Neural progenitor cell (in vitro differentiated cells): ENCODE measurements at regions not wholly inside any gene's neighbourhood (a gene's known extent, or its start where the extent isn't known, plus 50 kb on each side); places are given as distances from the start of the nearest gene placed in this dataset.
"Not testable (repeated sequence)": the region's sequence is repeated elsewhere in the genome, so short reads cannot be mapped to it uniquely, and the experiment has no call there.

Experiments
- DNase-seq: peaks from one replicate; pipeline ENCODE4 v3.0.0-alpha.2; 2016; ENCODE audit warnings: low spot score
- H2AFZ ChIP-seq: fragments of 200-600 bp; sonication (generic); replicated peaks from 2 replicates; pipeline ENCODE4 v1.6.1; 2016; ENCODE audit warnings: antibody characterized with exemption
- H3F3A ChIP-seq: fragments of 200-600 bp; sonication (generic); 2 replicates; pipeline ENCODE4 v1.6.1; 2016; ENCODE audit warnings: antibody characterized with exemption, low read depth
- H3K27ac ChIP-seq: fragments of 200-600 bp; sonication (generic); 2 replicates; pipeline ENCODE4 v1.5.1; 2016; ENCODE audit warnings: mild to moderate bottlenecking
- H3K27me3 ChIP-seq: fragments of 200-600 bp; sonication (generic); 2 replicates; pipeline ENCODE4 v1.6.1; 2016; ENCODE audit warnings: mild to moderate bottlenecking, moderate library complexity
- H3K36me3 ChIP-seq: fragments of 200-600 bp; sonication (generic); 2 replicates; pipeline ENCODE4 v1.5.1; 2016
- H3K4me1 ChIP-seq: fragments of 200-600 bp; sonication (generic); 2 replicates; pipeline ENCODE4 v1.6.1; 2016; ENCODE audit warnings: mixed run types
- H3K4me2 ChIP-seq: fragments of 200-600 bp; sonication (generic); 2 replicates; pipeline ENCODE4 v1.6.1; 2016
- H3K4me3 ChIP-seq: fragments of 200-600 bp; sonication (generic); 2 replicates; pipeline ENCODE4 v1.5.1; 2016
- H3K79me2 ChIP-seq: fragments of 200-600 bp; sonication (generic); 2 replicates; pipeline ENCODE4 v1.6.1; 2016; ENCODE audit warnings: low read depth
- H3K9ac ChIP-seq: fragments of 200-600 bp; sonication (generic); 2 replicates; pipeline ENCODE4 v1.6.1; 2016
- H3K9me3 ChIP-seq: fragments of 200-600 bp; sonication (generic); 2 replicates; pipeline ENCODE4 v1.5.1; 2016; ENCODE audit warnings: low read depth
- H4K20me1 ChIP-seq: fragments of 200-600 bp; sonication (generic); 2 replicates; pipeline ENCODE4 v1.6.1; 2016; ENCODE audit warnings: low read depth
- H3K27ac Mint-ChIP-seq: 3 replicates; pipeline ENCODE4 v1.8.0; 2021; ENCODE audit warnings: mixed read lengths
- H3K27me3 Mint-ChIP-seq: 2 replicates; pipeline ENCODE4 v1.8.0; 2022; ENCODE audit warnings: low read depth, mild to moderate bottlenecking, inconsistent platforms, moderate library complexity, mixed read lengths; ENCODE audit not compliant: insufficient read depth
- H3K36me3 Mint-ChIP-seq: 3 replicates; pipeline ENCODE4 v1.8.0; 2021; ENCODE audit warnings: mixed read lengths
- H3K4me1 Mint-ChIP-seq: 3 replicates; pipeline ENCODE4 v1.8.0; 2021; ENCODE audit warnings: mixed read lengths
- H3K4me3 Mint-ChIP-seq: 3 replicates; pipeline ENCODE4 v1.8.0; 2021; ENCODE audit warnings: mild to moderate bottlenecking, moderate library complexity, mixed read lengths
- H3K9me3 Mint-ChIP-seq: 3 replicates; pipeline ENCODE4 v1.8.0; 2020; ENCODE audit warnings: mixed read lengths
- EZH2 ChIP-seq: fragments of 200-600 bp; sonication (generic); IDR thresholded peaks from 2 replicates; pipeline ENCODE4 v1.6.1; 2017; ENCODE audit warnings: antibody characterized with exemption, mild to moderate bottlenecking, moderate library complexity
- EZH2phosphoT487 ChIP-seq: fragments of 200-600 bp; sonication (generic); IDR thresholded peaks from 2 replicates; pipeline ENCODE4 v1.6.1; 2017; ENCODE audit warnings: antibody characterized with exemption
- TF ChIP-seq, protein P1 (sequence below): fragments of 200-600 bp; sonication (generic); IDR thresholded peaks from 2 replicates; pipeline ENCODE4 v1.5.1; 2017; ENCODE audit warnings: antibody characterized with exemption, mild to moderate bottlenecking

DNA sequence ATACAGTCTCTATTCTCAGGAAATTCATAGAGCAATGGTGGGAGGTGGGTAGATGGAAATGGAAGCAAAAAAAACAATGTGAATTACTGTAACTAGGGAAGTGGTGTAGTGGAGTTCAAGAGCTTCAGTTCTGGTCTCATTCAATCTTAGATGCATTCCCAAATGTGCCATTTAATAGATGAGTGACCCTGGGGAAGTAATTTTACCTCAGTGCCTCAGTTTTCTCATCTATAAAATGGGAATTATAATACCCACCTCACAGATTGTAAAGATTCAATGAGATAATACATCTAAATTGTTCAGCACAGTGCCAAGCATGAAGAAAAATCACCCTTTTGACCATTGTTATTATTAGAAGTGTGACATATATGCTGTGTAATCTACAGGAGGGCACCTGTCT is 173.1 kb downstream of the SLC38A4 start:
- no peaks in the 10 kb centered on the region for H4K20me1 ChIP-seq
- no peak overlapping the region for H3K27ac Mint-ChIP-seq
- no peaks in the 10 kb centered on the region for H3K27me3 ChIP-seq
- TF ChIP-seq, protein P1, sequence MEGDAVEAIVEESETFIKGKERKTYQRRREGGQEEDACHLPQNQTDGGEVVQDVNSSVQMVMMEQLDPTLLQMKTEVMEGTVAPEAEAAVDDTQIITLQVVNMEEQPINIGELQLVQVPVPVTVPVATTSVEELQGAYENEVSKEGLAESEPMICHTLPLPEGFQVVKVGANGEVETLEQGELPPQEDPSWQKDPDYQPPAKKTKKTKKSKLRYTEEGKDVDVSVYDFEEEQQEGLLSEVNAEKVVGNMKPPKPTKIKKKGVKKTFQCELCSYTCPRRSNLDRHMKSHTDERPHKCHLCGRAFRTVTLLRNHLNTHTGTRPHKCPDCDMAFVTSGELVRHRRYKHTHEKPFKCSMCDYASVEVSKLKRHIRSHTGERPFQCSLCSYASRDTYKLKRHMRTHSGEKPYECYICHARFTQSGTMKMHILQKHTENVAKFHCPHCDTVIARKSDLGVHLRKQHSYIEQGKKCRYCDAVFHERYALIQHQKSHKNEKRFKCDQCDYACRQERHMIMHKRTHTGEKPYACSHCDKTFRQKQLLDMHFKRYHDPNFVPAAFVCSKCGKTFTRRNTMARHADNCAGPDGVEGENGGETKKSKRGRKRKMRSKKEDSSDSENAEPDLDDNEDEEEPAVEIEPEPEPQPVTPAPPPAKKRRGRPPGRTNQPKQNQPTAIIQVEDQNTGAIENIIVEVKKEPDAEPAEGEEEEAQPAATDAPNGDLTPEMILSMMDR, result no peak
- no peak for TF ChIP-seq EZH2phosphoT487
- TF ChIP-seq EZH2, result no peak
- DNase-seq, result no peak
- H3K4me1 ChIP-seq, result peaks cover 1% of the 10 kb centered on the region
- H3K27ac ChIP-seq, result no peak overlapping the region
- no peak overlapping the region for H2AFZ ChIP-seq
- H3K4me3 Mint-ChIP-seq, result no peak overlapping the region
- H3F3A ChIP-seq, result no peaks in the 10 kb centered on the region
- no peak overlapping the region for H3K9ac ChIP-seq
- H3K27me3 Mint-ChIP-seq, result peaks cover 3% of the 10 kb centered on the region
- H3K36me3 Mint-ChIP-seq, result no peaks in the 10 kb centered on the region
- no peak overlapping the region for H3K4me3 ChIP-seq
- H3K9me3 ChIP-seq, result no peaks in the 10 kb centered on the region
- H3K79me2 ChIP-seq, result no peaks in the 10 kb centered on the region
- H3K4me1 Mint-ChIP-seq, result no peaks in the 10 kb centered on the region
- peaks cover 5% of the 10 kb centered on the region for H3K9me3 Mint-ChIP-seq
- H3K4me2 ChIP-seq, result no peak overlapping the region
- no peaks in the 10 kb centered on the region for H3K36me3 ChIP-seq

DNA sequence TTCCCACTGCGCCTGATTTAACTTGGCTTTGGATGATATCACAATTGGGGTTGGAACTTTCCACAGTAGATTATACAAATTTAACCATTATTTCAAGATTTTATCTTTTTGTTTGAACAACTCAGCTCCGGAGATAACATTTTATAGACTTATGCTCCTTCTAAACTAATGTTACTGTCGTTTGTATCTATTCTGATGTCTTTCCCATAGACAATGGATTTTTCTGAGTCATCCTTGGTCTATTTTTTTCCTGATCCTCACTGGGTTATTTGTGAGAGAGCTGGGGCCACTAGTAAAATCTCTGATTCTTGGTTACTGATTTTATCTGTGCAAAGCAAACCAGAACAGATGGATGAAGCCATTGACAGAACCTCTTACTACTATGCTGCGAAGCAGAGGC is 175.1 kb downstream of the SLC38A4 start:
- Histone ChIP-seq H3K27ac (no peak overlapping the region), H4K20me1 (no peaks in the 10 kb centered on the region), H3K36me3 (no peaks in the 10 kb centered on the region), H3K9me3 (no peaks in the 10 kb centered on the region), H3K79me2 (no peaks in the 10 kb centered on the region), H3K4me1 (no peaks in the 10 kb centered on the region), H3K27me3 (no peaks in the 10 kb centered on the region), H3K4me2 (no peak overlapping the region), H3K9ac (no peak overlapping the region), H3F3A (no peaks in the 10 kb centered on the region), H2AFZ (no peak overlapping the region), H3K4me3 (no peak overlapping the region)
- Mint-ChIP-seq H3K27me3 (peaks cover 2% of the 10 kb centered on the region), H3K27ac (no peak overlapping the region), H3K36me3 (no peaks in the 10 kb centered on the region), H3K4me1 (no peaks in the 10 kb centered on the region), H3K9me3 (peaks cover 5% of the 10 kb centered on the region), H3K4me3 (no peak overlapping the region)
- TF ChIP-seq EZH2phosphoT487 (no peak), EZH2 (no peak)
- no peak for DNase-seq

DNA sequence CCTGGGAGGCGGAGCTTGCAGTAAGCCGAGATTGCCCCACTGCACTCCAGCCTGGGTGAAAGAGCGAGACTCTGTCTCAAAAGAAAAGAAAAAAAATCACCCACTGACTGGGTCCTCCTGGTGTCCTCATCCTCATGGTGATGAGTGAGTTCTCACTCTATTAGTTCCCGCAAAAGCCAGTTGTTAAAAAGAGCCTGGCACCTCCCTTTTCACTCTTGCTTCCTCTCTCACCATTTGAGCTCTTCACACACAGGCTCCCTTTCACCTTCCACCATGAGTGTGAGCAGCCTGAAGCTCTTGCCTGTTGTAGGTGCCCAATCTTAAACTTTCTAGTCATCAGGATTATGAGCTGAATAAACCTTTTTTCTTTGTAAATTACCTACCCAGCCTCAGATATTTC is 176.4 kb downstream of the SLC38A4 start:
- H3K4me3 ChIP-seq, result no peak overlapping the region
- H3K4me3 Mint-ChIP-seq, result no peak overlapping the region
- no peaks in the 10 kb centered on the region for H3K36me3 ChIP-seq
- no peaks in the 10 kb centered on the region for H3K79me2 ChIP-seq
- no peak for DNase-seq
- H4K20me1 ChIP-seq, result no peaks in the 10 kb centered on the region
- H3K9me3 Mint-ChIP-seq, result peaks cover 5% of the 10 kb centered on the region
- H3K27me3 Mint-ChIP-seq, result peaks cover 2% of the 10 kb centered on the region
- no peaks in the 10 kb centered on the region for H3K4me1 Mint-ChIP-seq
- no peaks in the 10 kb centered on the region for H3K36me3 Mint-ChIP-seq
- H3K27ac ChIP-seq, result no peak overlapping the region
- no peak overlapping the region for H2AFZ ChIP-seq
- no peaks in the 10 kb centered on the region for H3K9me3 ChIP-seq
- no peak overlapping the region for H3K4me2 ChIP-seq
- H3K27ac Mint-ChIP-seq, result no peak overlapping the region
- H3K4me1 ChIP-seq, result no peaks in the 10 kb centered on the region
- no peaks in the 10 kb centered on the region for H3F3A ChIP-seq
- H3K9ac ChIP-seq, result no peak overlapping the region
- TF ChIP-seq, protein P1, result no peak
- H3K27me3 ChIP-seq, result no peaks in the 10 kb centered on the region

DNA sequence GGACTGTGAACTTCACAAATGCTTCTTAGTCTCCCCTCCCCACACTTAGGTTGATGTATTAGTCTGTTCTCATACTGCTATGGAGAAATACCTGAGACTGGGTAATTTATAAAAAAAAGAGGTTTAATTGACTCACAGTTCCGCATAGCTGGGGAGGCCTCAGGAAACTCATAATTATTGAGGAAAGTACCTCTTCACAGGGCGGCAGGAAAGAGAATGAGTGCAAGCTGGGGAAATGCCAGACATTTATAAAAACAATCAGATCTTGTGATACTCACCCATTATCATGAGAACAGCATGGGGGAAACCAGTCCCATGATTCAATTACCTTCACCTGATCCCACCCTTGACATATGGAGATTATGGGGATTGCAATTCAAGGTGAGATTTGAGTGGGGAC is 178.8 kb downstream of the SLC38A4 start:
- no peaks in the 10 kb centered on the region for H4K20me1 ChIP-seq
- H3K27me3 ChIP-seq, result no peaks in the 10 kb centered on the region
- H3K9ac ChIP-seq, result no peak overlapping the region
- no peaks in the 10 kb centered on the region for H3K79me2 ChIP-seq
- H2AFZ ChIP-seq, result no peak overlapping the region
- H3F3A ChIP-seq, result no peaks in the 10 kb centered on the region
- H3K4me1 ChIP-seq, result no peaks in the 10 kb centered on the region
- Mint-ChIP-seq H3K4me3 (no peak overlapping the region), H3K27me3 (peaks cover 2% of the 10 kb centered on the region), H3K27ac (no peak overlapping the region), H3K9me3 (peaks cover 8% of the 10 kb centered on the region), H3K36me3 (no peaks in the 10 kb centered on the region), H3K4me1 (no peaks in the 10 kb centered on the region)
- H3K36me3 ChIP-seq, result no peaks in the 10 kb centered on the region
- H3K4me3 ChIP-seq, result no peak overlapping the region
- no peak for TF ChIP-seq EZH2
- no peak overlapping the region for H3K4me2 ChIP-seq
- H3K27ac ChIP-seq, result no peak overlapping the region
- DNase-seq, result no peak
- H3K9me3 ChIP-seq, result no peaks in the 10 kb centered on the region

DNA sequence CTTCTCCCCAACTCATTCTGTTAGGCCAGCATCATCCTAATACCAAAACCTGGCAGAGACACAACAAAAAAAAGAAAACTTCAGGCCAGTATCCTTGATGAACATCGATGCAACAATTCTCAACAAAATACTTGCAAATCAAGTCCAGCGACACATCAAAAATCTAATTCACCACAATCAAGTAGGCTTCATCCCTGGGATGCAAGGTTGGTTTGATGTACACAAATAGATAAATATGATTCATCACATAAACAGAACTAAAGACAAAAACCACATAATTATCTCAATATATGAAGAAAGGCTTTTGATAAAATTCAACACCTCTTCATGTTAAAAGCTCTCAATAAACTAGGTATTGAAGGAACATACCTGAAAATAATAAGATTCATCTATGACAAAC is 184.1 kb downstream of the SLC38A4 start:
- H3K4me1 Mint-ChIP-seq, H3K4me3 Mint-ChIP-seq, H4K20me1 ChIP-seq, H3K27ac ChIP-seq, H3K79me2 ChIP-seq, H3K9me3 ChIP-seq, H3F3A ChIP-seq, H3K27ac Mint-ChIP-seq, DNase-seq, H3K4me2 ChIP-seq, H3K4me3 ChIP-seq, H3K27me3 ChIP-seq, H2AFZ ChIP-seq, H3K27me3 Mint-ChIP-seq, H3K4me1 ChIP-seq, H3K36me3 ChIP-seq, H3K36me3 Mint-ChIP-seq, H3K9ac ChIP-seq: not testable (repeated sequence)
- peaks cover 31% of the 10 kb centered on the region for H3K9me3 Mint-ChIP-seq
